Stomach (tissue), 4 donors: ENCODE measurements at regions not wholly inside any gene's neighbourhood (a gene's known extent, or its start where the extent isn't known, plus 50 kb on each side); places are given as distances from the start of the nearest gene placed in this dataset.

ENCODE experiments used
- EP300 ChIP-seq: sonication (generic); formaldehyde crosslinking; IDR thresholded peaks from one replicate; pipeline ENCODE4 v1.6.1; 2017; ENCODE audit warnings: antibody characterized with exemption
- TF ChIP-seq, protein P1 (sequence below), 7 experiments: fragments of 450-650 bp in 4 of 7; fragments of 200-600 bp in 3 of 7; sonication (generic) in 3 of 7; IDR thresholded peaks; one replicate each; pipeline ENCODE4 v1.5.1; 2016 to 2019; ENCODE audit warnings: antibody characterized with exemption in 7 of 7, control low read depth in 2 of 7, mild to moderate bottlenecking in 1 of 7

DNA sequence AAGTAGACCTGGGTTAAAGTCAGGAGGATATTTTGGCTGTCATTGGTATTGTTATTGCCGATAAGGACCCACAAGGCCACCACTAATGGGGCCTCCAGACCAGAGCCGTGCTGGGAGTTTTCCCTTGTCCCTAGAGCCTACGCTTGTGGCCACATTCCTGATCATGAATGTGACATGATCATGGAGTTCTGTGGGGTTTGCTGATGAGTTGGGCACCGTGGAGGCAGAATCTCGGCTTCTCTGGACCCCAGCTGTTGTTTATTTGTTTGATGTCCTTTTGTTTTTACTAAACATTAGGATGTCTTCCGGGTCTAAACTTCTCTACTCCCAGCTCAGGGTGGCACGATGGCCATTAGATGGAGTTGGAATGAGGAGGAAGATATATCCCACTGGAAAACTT lies 74.9 kb upstream of the TMPRSS2 start:
- no peak for TF ChIP-seq EP300
- TF ChIP-seq, protein P1, sequence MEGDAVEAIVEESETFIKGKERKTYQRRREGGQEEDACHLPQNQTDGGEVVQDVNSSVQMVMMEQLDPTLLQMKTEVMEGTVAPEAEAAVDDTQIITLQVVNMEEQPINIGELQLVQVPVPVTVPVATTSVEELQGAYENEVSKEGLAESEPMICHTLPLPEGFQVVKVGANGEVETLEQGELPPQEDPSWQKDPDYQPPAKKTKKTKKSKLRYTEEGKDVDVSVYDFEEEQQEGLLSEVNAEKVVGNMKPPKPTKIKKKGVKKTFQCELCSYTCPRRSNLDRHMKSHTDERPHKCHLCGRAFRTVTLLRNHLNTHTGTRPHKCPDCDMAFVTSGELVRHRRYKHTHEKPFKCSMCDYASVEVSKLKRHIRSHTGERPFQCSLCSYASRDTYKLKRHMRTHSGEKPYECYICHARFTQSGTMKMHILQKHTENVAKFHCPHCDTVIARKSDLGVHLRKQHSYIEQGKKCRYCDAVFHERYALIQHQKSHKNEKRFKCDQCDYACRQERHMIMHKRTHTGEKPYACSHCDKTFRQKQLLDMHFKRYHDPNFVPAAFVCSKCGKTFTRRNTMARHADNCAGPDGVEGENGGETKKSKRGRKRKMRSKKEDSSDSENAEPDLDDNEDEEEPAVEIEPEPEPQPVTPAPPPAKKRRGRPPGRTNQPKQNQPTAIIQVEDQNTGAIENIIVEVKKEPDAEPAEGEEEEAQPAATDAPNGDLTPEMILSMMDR (IDR thresholded peaks at IDR 0.05) = no peak
